ELR (cell line): ENCODE measurements at regions not wholly inside any gene's neighbourhood (a gene's known extent, or its start where the extent isn't known, plus 50 kb on each side); places are given as distances from the start of the nearest gene placed in this dataset.

ENCODE experiments used
- DNase-seq: peaks from one replicate; pipeline ENCODE4 v3.0.0-alpha.2; 2015; ENCODE audit warnings: low read depth

DNA sequence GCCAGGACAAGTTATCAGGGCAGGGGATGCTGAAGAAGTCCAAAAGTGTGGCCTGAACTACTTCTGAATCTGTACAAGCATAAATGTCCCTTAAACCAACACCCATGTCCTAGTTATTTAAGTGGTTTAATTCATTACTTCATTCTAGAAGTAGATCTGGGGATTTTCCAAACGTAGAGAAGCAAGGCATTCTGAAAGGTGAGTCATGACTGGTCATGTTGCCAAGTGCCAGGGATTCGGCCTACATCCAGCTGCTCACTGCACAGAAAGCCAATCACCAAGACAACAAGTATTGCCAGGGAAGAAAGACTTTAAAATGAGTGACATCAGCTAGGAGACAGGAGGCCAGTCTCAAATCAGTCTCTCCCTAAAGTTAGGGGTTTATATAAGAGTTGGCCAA is 396.6 kb downstream of the GABRB3 start:
- DNase-seq, result no peak

- DNase-seq, result no peak
Observed at GRCh38 chr15:26374806-26375205, 398.1 kb downstream of the GABRB3 start.

GRCh38 chr15:26372706-26373105 is 400.2 kb downstream of the GABRB3 start:
- no peak for DNase-seq

GRCh38 chr15:26365077-26365476 is 407.8 kb downstream of the GABRB3 start:
- DNase-seq, result no peak

GRCh38 chr15:26359855-26360254 is 413.0 kb downstream of the GABRB3 start:
- no peak for DNase-seq

GRCh38 chr15:26358708-26359107 is 414.2 kb downstream of the GABRB3 start:
- no peak for DNase-seq

GRCh38 chr15:26357653-26358052 is 415.2 kb downstream of the GABRB3 start:
- DNase-seq, result no peak

GRCh38 chr15:26355472-26356074 is 417.3 kb downstream of the GABRB3 start:
- no peak for DNase-seq

- DNase-seq, result no peak
Observed at GRCh38 chr15:26352909-26353308, 420.0 kb downstream of the GABRB3 start.

- no peak for DNase-seq
Observed at GRCh38 chr15:26352406-26352805, 420.5 kb downstream of the GABRB3 start.

- no peak for DNase-seq
Observed at GRCh38 chr15:26325495-26325894, 447.4 kb downstream of the GABRB3 start.

GRCh38 chr15:26323566-26323965 is 449.3 kb downstream of the GABRB3 start:
- no peak for DNase-seq

DNA sequence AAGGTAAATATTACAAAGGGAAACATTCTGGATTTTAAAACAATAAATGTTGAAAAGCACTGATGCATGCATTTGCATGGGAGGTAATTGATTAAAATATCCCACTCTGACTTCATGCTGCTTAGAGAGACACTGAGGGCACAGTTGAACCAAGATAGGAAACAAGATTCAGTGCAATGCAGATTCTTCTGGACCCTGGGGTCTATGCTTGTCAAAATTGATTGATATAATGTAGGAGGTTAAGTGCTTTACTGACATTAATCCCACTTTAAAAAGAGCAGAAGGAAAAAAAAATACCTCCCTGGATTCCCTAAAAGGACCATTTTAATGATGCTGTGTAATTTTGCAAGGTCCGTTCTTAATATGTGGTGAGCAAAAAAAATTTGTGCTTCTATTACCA is 454.2 kb downstream of the GABRB3 start:
- DNase-seq, result no peak

DNA sequence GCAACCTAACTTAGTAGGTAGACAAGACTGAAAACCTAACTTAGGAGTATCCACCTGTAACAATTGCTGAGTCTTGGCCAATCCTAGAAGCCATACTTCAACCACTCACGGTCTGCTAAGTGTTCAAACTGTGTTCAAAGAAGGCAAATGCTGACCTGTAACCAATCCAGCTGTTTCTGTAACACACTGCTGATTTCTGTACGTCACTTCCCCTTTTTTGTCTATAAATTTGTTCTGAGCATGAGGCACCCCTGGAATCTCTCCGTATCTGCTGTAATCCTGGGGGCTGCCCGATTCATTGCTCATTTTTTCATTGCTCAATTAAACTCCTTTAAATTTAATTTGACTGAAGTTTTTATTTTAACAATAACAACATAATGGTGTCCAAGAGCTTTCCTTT is 451.4 kb upstream of the ATP10A start:
- DNase-seq, result no peak

GRCh38 chr15:26311710-26312236 is 448.6 kb upstream of the ATP10A start:
- no peak for DNase-seq

- DNase-seq, result no peak
Observed at GRCh38 chr15:26298659-26299170, 435.6 kb upstream of the ATP10A start.

- no peak for DNase-seq
Observed at GRCh38 chr15:26298010-26298658, 435.0 kb upstream of the ATP10A start.

GRCh38 chr15:26295336-26296085 is 432.4 kb upstream of the ATP10A start:
- no peak for DNase-seq

GRCh38 chr15:26294059-26294689 is 431.0 kb upstream of the ATP10A start:
- no peak for DNase-seq

DNA sequence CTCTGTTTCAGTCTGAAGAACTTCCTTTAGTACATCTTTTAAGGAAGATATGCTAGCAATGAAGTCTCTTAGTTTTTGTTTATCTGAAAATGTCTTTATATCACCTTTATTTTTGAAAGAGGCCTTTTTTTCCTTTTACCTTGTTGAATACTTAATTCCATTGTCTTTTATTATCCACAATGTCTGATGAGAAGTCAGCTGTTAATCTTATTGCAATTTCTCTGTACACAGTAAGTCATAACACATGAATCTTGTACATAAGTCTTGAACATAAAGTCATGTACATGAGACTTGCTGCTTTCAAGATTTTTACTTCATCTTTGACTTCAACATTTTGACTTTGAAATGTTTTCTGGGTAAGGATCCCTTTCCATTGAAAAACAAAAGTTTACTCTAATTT is 424.3 kb upstream of the ATP10A start:
- DNase-seq, result no peak

GRCh38 chr15:26280281-26280680 is 417.2 kb upstream of the ATP10A start:
- DNase-seq, result no peak

GRCh38 chr15:26261966-26262365 is 398.8 kb upstream of the ATP10A start:
- no peak for DNase-seq
